ENCODE measurements at regions not wholly inside any gene's neighbourhood (a gene's known extent, or its start where the extent isn't known, plus 50 kb on each side); places are given as distances from the start of the nearest gene placed in this dataset.

DNA sequence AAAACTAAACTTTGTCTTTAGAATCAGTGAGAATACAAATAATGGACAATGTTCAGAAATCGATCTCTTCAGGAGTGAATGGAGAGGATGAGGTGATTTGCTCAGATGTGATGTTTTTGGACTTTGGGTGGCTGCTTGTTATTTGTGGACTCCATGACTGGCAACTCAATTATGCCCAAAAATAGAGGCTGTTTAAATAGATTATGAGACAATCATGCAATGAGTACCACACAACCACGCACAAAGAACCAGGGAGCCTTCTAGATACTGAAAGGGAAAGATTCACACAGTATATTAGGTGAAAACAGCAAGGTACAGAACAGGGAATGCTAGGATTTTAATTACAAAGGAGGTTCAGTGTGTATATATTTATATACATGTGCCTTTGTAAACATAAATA, 141.3 kb upstream of the ANK3 start:
- Histone ChIP-seq H3K9ac (ENCODE audit: low read depth, low read length, poor library complexity, severe bottlenecking) (no peak overlapping the region), H3K9me2 (replicated peaks; ENCODE audit: low read depth, low read length) (no peaks in the 10 kb centered on the region), H3K4me2 (ENCODE audit: low read depth, low read length, poor library complexity, severe bottlenecking) (no peak overlapping the region), H3K27me3 (ENCODE audit: insufficient read depth, low read length, poor library complexity, severe bottlenecking) (no peaks in the 10 kb centered on the region), H4K20me1 (ENCODE audit: insufficient read depth, low read length, poor library complexity, severe bottlenecking) (no peaks in the 10 kb centered on the region), H3F3A (ENCODE audit: low read depth) (no peaks in the 10 kb centered on the region), H3K4me1 (ENCODE audit: insufficient read depth, low read length, poor library complexity, severe bottlenecking) (no peaks in the 10 kb centered on the region), H2AFZ (ENCODE audit: low read length) (no peak overlapping the region), H3K79me2 (ENCODE audit: insufficient read depth, low read length) (no peaks in the 10 kb centered on the region), H3K9me3 (ENCODE audit: insufficient read depth, low read depth, low read length) (no peaks in the 10 kb centered on the region), H3K36me3 (ENCODE audit: insufficient read depth, low read length) (no peaks in the 10 kb centered on the region), H3K4me3 (ENCODE audit: low read length, poor library complexity, severe bottlenecking) (no peak overlapping the region)
- TF ChIP-seq, protein P1, sequence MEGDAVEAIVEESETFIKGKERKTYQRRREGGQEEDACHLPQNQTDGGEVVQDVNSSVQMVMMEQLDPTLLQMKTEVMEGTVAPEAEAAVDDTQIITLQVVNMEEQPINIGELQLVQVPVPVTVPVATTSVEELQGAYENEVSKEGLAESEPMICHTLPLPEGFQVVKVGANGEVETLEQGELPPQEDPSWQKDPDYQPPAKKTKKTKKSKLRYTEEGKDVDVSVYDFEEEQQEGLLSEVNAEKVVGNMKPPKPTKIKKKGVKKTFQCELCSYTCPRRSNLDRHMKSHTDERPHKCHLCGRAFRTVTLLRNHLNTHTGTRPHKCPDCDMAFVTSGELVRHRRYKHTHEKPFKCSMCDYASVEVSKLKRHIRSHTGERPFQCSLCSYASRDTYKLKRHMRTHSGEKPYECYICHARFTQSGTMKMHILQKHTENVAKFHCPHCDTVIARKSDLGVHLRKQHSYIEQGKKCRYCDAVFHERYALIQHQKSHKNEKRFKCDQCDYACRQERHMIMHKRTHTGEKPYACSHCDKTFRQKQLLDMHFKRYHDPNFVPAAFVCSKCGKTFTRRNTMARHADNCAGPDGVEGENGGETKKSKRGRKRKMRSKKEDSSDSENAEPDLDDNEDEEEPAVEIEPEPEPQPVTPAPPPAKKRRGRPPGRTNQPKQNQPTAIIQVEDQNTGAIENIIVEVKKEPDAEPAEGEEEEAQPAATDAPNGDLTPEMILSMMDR (conservative IDR thresholded peaks at IDR 0.05; ENCODE audit: low read length), result no peak
- TF ChIP-seq EZH2phosphoT487 (IDR thresholded peaks at IDR 0.05; ENCODE audit: borderline replicate concordance), result no peak

DNA sequence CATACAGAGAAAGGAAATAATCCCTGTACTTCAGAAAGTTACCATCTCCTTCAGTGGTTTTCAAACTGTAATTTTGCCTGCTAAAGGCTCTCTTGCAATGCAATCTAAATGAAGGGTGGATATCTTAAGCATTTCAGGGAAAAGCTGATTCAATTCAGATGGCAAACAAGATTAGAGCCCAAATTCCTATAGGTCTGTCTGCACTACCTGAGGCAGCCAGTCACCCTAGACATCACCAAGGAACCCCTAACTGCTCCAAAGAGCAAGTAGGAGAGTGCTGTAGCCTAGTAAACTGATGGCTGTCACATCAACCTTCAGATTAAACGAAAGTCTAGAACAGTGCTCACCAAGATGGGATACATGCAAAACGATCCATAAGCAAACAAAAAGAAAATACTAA, 138.0 kb upstream of the ANK3 start:
- Histone ChIP-seq H3K36me3 (ENCODE audit: insufficient read depth, low read length) (no peaks in the 10 kb centered on the region), H4K20me1 (ENCODE audit: insufficient read depth, low read length, poor library complexity, severe bottlenecking) (no peaks in the 10 kb centered on the region), H3K79me2 (ENCODE audit: insufficient read depth, low read length) (no peaks in the 10 kb centered on the region), H3K9ac (ENCODE audit: low read depth, low read length, poor library complexity, severe bottlenecking) (no peak overlapping the region), H2AFZ (ENCODE audit: low read length) (no peak overlapping the region), H3K9me2 (replicated peaks; ENCODE audit: low read depth, low read length) (no peaks in the 10 kb centered on the region), H3F3A (ENCODE audit: low read depth) (no peaks in the 10 kb centered on the region), H3K9me3 (ENCODE audit: insufficient read depth, low read depth, low read length) (no peaks in the 10 kb centered on the region), H3K4me3 (ENCODE audit: low read length, poor library complexity, severe bottlenecking) (no peak overlapping the region), H3K27me3 (ENCODE audit: insufficient read depth, low read length, poor library complexity, severe bottlenecking) (no peaks in the 10 kb centered on the region), H3K4me2 (ENCODE audit: low read depth, low read length, poor library complexity, severe bottlenecking) (no peak overlapping the region), H3K4me1 (ENCODE audit: insufficient read depth, low read length, poor library complexity, severe bottlenecking) (no peaks in the 10 kb centered on the region)
- TF ChIP-seq EZH2phosphoT487 (IDR thresholded peaks at IDR 0.05; ENCODE audit: borderline replicate concordance), result no peak
- TF ChIP-seq, protein P1 (conservative IDR thresholded peaks at IDR 0.05; ENCODE audit: low read length), result no peak

DNA sequence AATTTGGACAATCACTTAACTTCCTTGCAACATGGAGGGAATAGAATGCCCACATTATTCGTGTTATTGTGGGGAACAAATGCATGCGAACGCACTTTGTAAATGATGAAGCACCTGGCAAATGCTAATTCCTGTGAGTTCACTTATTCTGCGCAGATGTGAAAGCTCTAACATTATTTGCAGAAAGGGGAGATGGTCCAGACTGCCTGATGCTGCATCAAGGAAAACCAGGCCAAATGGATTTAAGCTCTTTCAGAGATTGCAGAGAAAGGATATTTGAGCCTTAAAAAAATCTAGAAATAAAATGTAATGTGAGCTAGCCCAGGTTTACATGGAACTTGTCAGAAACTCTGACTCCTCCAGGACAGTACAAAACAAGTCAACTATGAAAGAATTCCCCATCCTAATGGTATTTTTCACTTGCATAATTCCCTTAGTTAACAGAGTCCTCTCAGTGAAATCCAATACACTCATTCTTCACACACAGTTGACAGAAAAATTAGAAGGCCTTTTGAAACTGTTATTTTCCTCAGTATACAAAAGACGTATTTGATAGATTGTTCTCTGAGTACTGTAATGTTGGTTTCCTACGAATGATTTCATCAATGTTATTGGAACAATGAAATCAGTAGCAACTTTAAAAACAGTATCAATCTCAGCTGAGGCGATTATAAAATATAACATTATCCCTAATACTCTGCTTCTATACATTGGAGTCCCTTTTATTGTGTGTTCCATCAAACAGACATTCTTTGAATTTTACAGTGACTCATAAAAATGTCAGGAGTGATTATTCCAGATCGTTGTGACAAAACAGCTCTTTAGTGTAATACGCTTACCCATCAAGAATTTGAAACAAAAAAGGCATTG, 136.3 kb upstream of the ANK3 start:
- Histone ChIP-seq H4K20me1 (ENCODE audit: insufficient read depth, low read length, poor library complexity, severe bottlenecking) (no peaks in the 10 kb centered on the region), H3K4me2 (ENCODE audit: low read depth, low read length, poor library complexity, severe bottlenecking) (no peak overlapping the region), H3K27me3 (ENCODE audit: insufficient read depth, low read length, poor library complexity, severe bottlenecking) (no peaks in the 10 kb centered on the region), H3K36me3 (ENCODE audit: insufficient read depth, low read length) (no peaks in the 10 kb centered on the region), H3K9ac (ENCODE audit: low read depth, low read length, poor library complexity, severe bottlenecking) (no peak overlapping the region), H3K4me3 (ENCODE audit: low read length, poor library complexity, severe bottlenecking) (no peak overlapping the region), H2AFZ (ENCODE audit: low read length) (no peak overlapping the region), H3K4me1 (ENCODE audit: insufficient read depth, low read length, poor library complexity, severe bottlenecking) (no peaks in the 10 kb centered on the region), H3F3A (ENCODE audit: low read depth) (no peaks in the 10 kb centered on the region), H3K9me2 (replicated peaks; ENCODE audit: low read depth, low read length) (no peaks in the 10 kb centered on the region), H3K9me3 (ENCODE audit: insufficient read depth, low read depth, low read length) (no peaks in the 10 kb centered on the region), H3K79me2 (ENCODE audit: insufficient read depth, low read length) (no peaks in the 10 kb centered on the region)
- TF ChIP-seq EZH2phosphoT487 (IDR thresholded peaks at IDR 0.05; ENCODE audit: borderline replicate concordance), result no peak
- TF ChIP-seq, protein P1 (conservative IDR thresholded peaks at IDR 0.05; ENCODE audit: low read length), result no peak
